Omental fat pad (tissue), 3 donors: ENCODE measurements at regions not wholly inside any gene's neighbourhood (a gene's known extent, or its start where the extent isn't known, plus 50 kb on each side); places are given as distances from the start of the nearest gene placed in this dataset.
"Not testable (repeated sequence)": the region's sequence is repeated elsewhere in the genome, so short reads cannot be mapped to it uniquely, and the experiment has no call there.

Source experiments
- ATAC-seq: fragments of 150-250 bp; one replicate; pipeline ENCODE4 v1.9.1; 2016; ENCODE audit warnings: mild to moderate bottlenecking, moderate library complexity; ENCODE audit not compliant: low FRiP score
- DNase-seq: peaks from one replicate; pipeline ENCODE4 v3.0.0-alpha.2; 2019; ENCODE audit warnings: low spot score
- CTCF ChIP-seq, 3 donors: fragments of 450-650 bp; IDR thresholded peaks; one replicate each; pipeline ENCODE4 v1.5.1; 2016 to 2017; ENCODE audit warnings: antibody characterized with exemption in 3 of 3, mild to moderate bottlenecking in 3 of 3, moderate library complexity in 2 of 3

- no peak for ATAC-seq
- DNase-seq: no peak
- no peak for TF ChIP-seq CTCF (IDR thresholded peaks at IDR 0.05)
Observed at GRCh38 chr1:90354704-90355103, 359.8 kb downstream of the ZNF326 start.

GRCh38 chr1:90351019-90351418, 356.1 kb downstream of the ZNF326 start:
- no peak for TF ChIP-seq CTCF (IDR thresholded peaks at IDR 0.05)
- DNase-seq: no peak
- no peak for ATAC-seq

- DNase-seq (no peak), ATAC-seq (no peak)
- TF ChIP-seq CTCF (IDR thresholded peaks at IDR 0.05): no peak
Observed at GRCh38 chr1:90349510-90349909, 354.6 kb downstream of the ZNF326 start.

GRCh38 chr1:90348934-90349333, 354.0 kb downstream of the ZNF326 start:
- TF ChIP-seq CTCF (IDR thresholded peaks at IDR 0.05): no peak
- ATAC-seq (no peak), DNase-seq (no peak)

- DNase-seq, ATAC-seq: not testable (repeated sequence)
Observed at GRCh38 chr1:90348459-90348858, 353.5 kb downstream of the ZNF326 start.

GRCh38 chr1:90347366-90347765, 352.5 kb downstream of the ZNF326 start:
- no peak for ATAC-seq
- no peak for DNase-seq
- no peak for TF ChIP-seq CTCF (IDR thresholded peaks at IDR 0.05)

- DNase-seq: no peak
- ATAC-seq: no peak
- no peak for TF ChIP-seq CTCF (IDR thresholded peaks at IDR 0.05)
Observed at GRCh38 chr1:90346757-90347156, 351.8 kb downstream of the ZNF326 start.

GRCh38 chr1:90346349-90346748, 351.4 kb downstream of the ZNF326 start:
- DNase-seq: no peak
- no peak for ATAC-seq
- no peak for TF ChIP-seq CTCF (IDR thresholded peaks at IDR 0.05)
